Nephron progenitor cell (in vitro differentiated cells): ENCODE measurements at regions not wholly inside any gene's neighbourhood (a gene's known extent, or its start where the extent isn't known, plus 50 kb on each side); places are given as distances from the start of the nearest gene placed in this dataset.
"Not testable (repeated sequence)": the region's sequence is repeated elsewhere in the genome, so short reads cannot be mapped to it uniquely, and the experiment has no call there.

Experiments
- DNase-seq: peaks from one replicate; pipeline ENCODE4 v3.0.0; 2021
- H3K27ac Mint-ChIP-seq: 2 replicates; pipeline ENCODE4 v1.8.0; 2021; ENCODE audit warnings: mild to moderate bottlenecking, moderate library complexity, mixed read lengths
- H3K27me3 Mint-ChIP-seq: 2 replicates; pipeline ENCODE4 v1.8.0; 2021; ENCODE audit warnings: mild to moderate bottlenecking, low read depth, mixed read lengths; ENCODE audit not compliant: poor library complexity
- H3K36me3 Mint-ChIP-seq: 2 replicates; pipeline ENCODE4 v1.8.0; 2021; ENCODE audit warnings: low read depth, mixed read lengths
- H3K4me1 Mint-ChIP-seq: 2 replicates; pipeline ENCODE4 v1.8.0; 2021; ENCODE audit warnings: mixed read lengths
- H3K4me3 Mint-ChIP-seq: 2 replicates; pipeline ENCODE4 v1.8.0; 2021; ENCODE audit warnings: mild to moderate bottlenecking, moderate library complexity, mixed read lengths
- H3K9me3 Mint-ChIP-seq: 2 replicates; pipeline ENCODE4 v1.8.0; 2021; ENCODE audit warnings: mild to moderate bottlenecking, moderate library complexity, mixed read lengths
- CTCF ChIP-seq: fragments of 200-600 bp; sonication (generic); IDR thresholded peaks from 2 replicates; pipeline ENCODE4 v1.5.0; 2021; ENCODE audit warnings: antibody characterized with exemption

DNA sequence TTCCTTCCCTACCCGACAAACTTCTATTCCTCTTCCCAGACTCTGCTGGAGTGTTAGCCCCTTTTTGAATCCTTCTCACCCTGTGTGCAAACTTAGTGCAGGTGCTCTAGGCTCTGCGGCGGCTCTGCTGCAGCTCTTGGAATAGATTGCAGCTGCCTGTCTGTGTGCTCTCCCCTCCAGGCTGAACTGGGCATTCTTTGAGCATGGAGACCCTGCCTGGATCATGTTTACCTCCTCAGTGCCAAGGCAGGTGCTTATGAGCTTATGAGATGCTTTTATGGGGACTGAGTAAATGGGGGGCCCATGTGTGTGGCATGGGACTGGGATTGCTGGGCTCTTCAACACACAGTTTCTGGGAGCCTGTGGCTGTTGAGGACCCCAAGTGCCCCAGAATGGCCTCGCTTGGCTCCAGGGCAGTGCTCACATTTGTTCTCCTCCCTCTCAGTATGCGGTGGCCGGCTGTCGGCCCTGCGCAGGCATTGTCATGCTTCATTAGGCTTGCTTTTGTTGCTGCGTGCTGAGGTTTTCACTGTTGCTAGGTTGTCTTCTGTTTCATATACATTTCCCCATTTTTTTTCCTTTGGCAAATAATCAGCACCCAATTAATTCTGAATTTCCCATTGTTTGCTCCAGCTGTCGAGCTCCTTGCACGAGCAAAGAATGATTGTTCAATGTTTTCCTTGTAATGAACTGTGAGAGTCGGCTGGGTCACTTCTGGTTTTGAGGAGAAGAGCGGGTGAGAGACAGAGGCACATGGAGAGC, 185.5 kb upstream of the NLRP1 start:
- H3K4me3 Mint-ChIP-seq: no peak overlapping the region
- H3K4me1 Mint-ChIP-seq: peaks cover 47% of the 10 kb centered on the region
- H3K9me3 Mint-ChIP-seq: no peaks in the 10 kb centered on the region
- no peak overlapping the region for H3K27ac Mint-ChIP-seq
- peak; percentile 47 for DNase-seq
- TF ChIP-seq CTCF: no peak
- H3K27me3 Mint-ChIP-seq: peaks cover 31% of the 10 kb centered on the region
- H3K36me3 Mint-ChIP-seq: no peaks in the 10 kb centered on the region

- TF ChIP-seq CTCF: no peak
- Mint-ChIP-seq H3K27me3 (peaks cover 30% of the 10 kb centered on the region), H3K36me3 (no peaks in the 10 kb centered on the region), H3K9me3 (no peaks in the 10 kb centered on the region), H3K4me3 (no peak overlapping the region), H3K4me1 (peaks cover 56% of the 10 kb centered on the region), H3K27ac (no peak overlapping the region)
- DNase-seq: peak; percentile 51
These were observed 186.3 kb upstream of the NLRP1 start for GRCh38 chr17:5770441-5771270.

- H3K27ac Mint-ChIP-seq, H3K4me3 Mint-ChIP-seq: not testable (repeated sequence)
- peaks cover 60% of the 10 kb centered on the region for H3K4me1 Mint-ChIP-seq
These were observed 186.9 kb upstream of the NLRP1 start for GRCh38 chr17:5771271-5771577.

GRCh38 chr17:5772017-5772416, 187.7 kb upstream of the NLRP1 start:
- peaks cover 55% of the 10 kb centered on the region for H3K4me1 Mint-ChIP-seq
- DNase-seq, H3K36me3 Mint-ChIP-seq, H3K27ac Mint-ChIP-seq, H3K9me3 Mint-ChIP-seq, H3K4me3 Mint-ChIP-seq: not testable (repeated sequence)
- H3K27me3 Mint-ChIP-seq: peaks cover 20% of the 10 kb centered on the region

More at GRCh38 chr17:5771271-5771577, 186.9 kb upstream of the NLRP1 start:
- DNase-seq, H3K36me3 Mint-ChIP-seq, H3K9me3 Mint-ChIP-seq: not testable (repeated sequence)
- peaks cover 27% of the 10 kb centered on the region for H3K27me3 Mint-ChIP-seq

- no peak for DNase-seq
- H3K4me1 Mint-ChIP-seq: peaks cover 52% of the 10 kb centered on the region
- no peak for TF ChIP-seq CTCF
- H3K9me3 Mint-ChIP-seq: no peaks in the 10 kb centered on the region
- H3K36me3 Mint-ChIP-seq: no peaks in the 10 kb centered on the region
- H3K4me3 Mint-ChIP-seq: peak overlapping the region; percentile 33
- H3K27me3 Mint-ChIP-seq: peaks cover 19% of the 10 kb centered on the region
- H3K27ac Mint-ChIP-seq: peak overlapping the region; percentile 80
These were observed 188.4 kb upstream of the NLRP1 start for GRCh38 chr17:5772720-5773119.

GRCh38 chr17:5773816-5774360, 189.6 kb upstream of the NLRP1 start:
- Mint-ChIP-seq H3K9me3 (no peaks in the 10 kb centered on the region), H3K36me3 (no peaks in the 10 kb centered on the region), H3K4me3 (no peak overlapping the region), H3K27ac (no peak overlapping the region), H3K4me1 (peaks cover 43% of the 10 kb centered on the region), H3K27me3 (peaks cover 22% of the 10 kb centered on the region)
- TF ChIP-seq CTCF: no peak
- no peak for DNase-seq
